Fibroblast of peridontal ligament (primary cell): ENCODE measurements at regions not wholly inside any gene's neighbourhood (a gene's known extent, or its start where the extent isn't known, plus 50 kb on each side); places are given as distances from the start of the nearest gene placed in this dataset.
"Not testable (repeated sequence)": the region's sequence is repeated elsewhere in the genome, so short reads cannot be mapped to it uniquely, and the experiment has no call there.

ENCODE experiments used
- DNase-seq: peaks from one replicate; pipeline ENCODE4 v3.0.0-alpha.2; 2010; ENCODE audit errors: extremely low read depth

GRCh38 chr4:160485071-160485687 is 1382.3 kb downstream of the RAPGEF2 start:
- no peak for DNase-seq

- no peak for DNase-seq
Observed at GRCh38 chr4:160492181-160492580, 1389.3 kb downstream of the RAPGEF2 start.

GRCh38 chr4:160493206-160493605 is 1390.3 kb downstream of the RAPGEF2 start:
- no peak for DNase-seq

- no peak for DNase-seq
Observed at GRCh38 chr4:160495356-160495755, 1392.5 kb downstream of the RAPGEF2 start.

GRCh38 chr4:160498211-160498610 is 1395.3 kb downstream of the RAPGEF2 start:
- no peak for DNase-seq

- no peak for DNase-seq
Observed at GRCh38 chr4:160505724-160506123, 1402.8 kb downstream of the RAPGEF2 start.

- no peak for DNase-seq
Observed at GRCh38 chr4:160510928-160511327, 1408.0 kb downstream of the RAPGEF2 start.

- no peak for DNase-seq
Observed at GRCh38 chr4:160514126-160514525, 1411.2 kb downstream of the RAPGEF2 start.

- DNase-seq: no peak
Observed at GRCh38 chr4:160523231-160523630, 1420.4 kb downstream of the RAPGEF2 start.

- no peak for DNase-seq
Observed at GRCh38 chr4:160537681-160538080, 1434.8 kb downstream of the RAPGEF2 start.

GRCh38 chr4:160546201-160546600 is 1443.3 kb downstream of the RAPGEF2 start:
- no peak for DNase-seq

GRCh38 chr4:160549951-160550519 is 1447.2 kb downstream of the RAPGEF2 start:
- not testable (repeated sequence) for DNase-seq

GRCh38 chr4:160562661-160563060 is 1459.8 kb downstream of the RAPGEF2 start:
- no peak for DNase-seq

- DNase-seq: no peak
Observed at GRCh38 chr4:160563552-160564282, 1460.8 kb downstream of the RAPGEF2 start.

- DNase-seq: no peak
Observed at GRCh38 chr4:160567634-160568033, 1464.8 kb downstream of the RAPGEF2 start.

GRCh38 chr4:160570271-160570670 is 1467.4 kb downstream of the RAPGEF2 start:
- DNase-seq: no peak

GRCh38 chr4:160574272-160574671 is 1471.4 kb downstream of the RAPGEF2 start:
- DNase-seq: not testable (repeated sequence)

GRCh38 chr4:160580581-160580980 is 1477.7 kb downstream of the RAPGEF2 start:
- DNase-seq: no peak

GRCh38 chr4:160592258-160592657 is 1489.4 kb downstream of the RAPGEF2 start:
- no peak for DNase-seq

GRCh38 chr4:160595646-160596045 is 1492.8 kb downstream of the RAPGEF2 start:
- DNase-seq: no peak

- DNase-seq: no peak
Observed at GRCh38 chr4:160604541-160604940, 1501.7 kb downstream of the RAPGEF2 start.

- DNase-seq: no peak
Observed at GRCh38 chr4:160611181-160611580, 1508.3 kb downstream of the RAPGEF2 start.

- DNase-seq: no peak
Observed at GRCh38 chr4:160631044-160631443, 1528.2 kb downstream of the RAPGEF2 start.
